Subcutaneous abdominal adipose tissue (tissue), 5 donors: ENCODE measurements at regions not wholly inside any gene's neighbourhood (a gene's known extent, or its start where the extent isn't known, plus 50 kb on each side); places are given as distances from the start of the nearest gene placed in this dataset.
"Not testable (repeated sequence)": the region's sequence is repeated elsewhere in the genome, so short reads cannot be mapped to it uniquely, and the experiment has no call there.

Experiments
- H3K27ac ChIP-seq: one replicate; pipeline ENCODE4 v1.7.0; 2013; ENCODE audit warnings: low read depth, mild to moderate bottlenecking, inconsistent platforms, low read length, moderate library complexity
- H3K27me3 ChIP-seq, 5 donors: one replicate each; pipeline ENCODE4 v1.7.0; 2013; ENCODE audit warnings: low read length in 5 of 5, inconsistent platforms in 1 of 5; ENCODE audit not compliant: control insufficient read depth in 5 of 5, insufficient read depth in 4 of 5
- H3K36me3 ChIP-seq, 5 donors: one replicate each; pipeline ENCODE4 v1.7.0; 2013; ENCODE audit warnings: low read length in 5 of 5; ENCODE audit not compliant: control insufficient read depth in 5 of 5, insufficient read depth in 5 of 5
- H3K4me1 ChIP-seq, 5 donors: one replicate each; pipeline ENCODE4 v1.7.0; 2013; ENCODE audit warnings: low read length in 5 of 5, mild to moderate bottlenecking in 3 of 5, moderate library complexity in 1 of 5; ENCODE audit not compliant: control insufficient read depth in 5 of 5, insufficient read depth in 5 of 5
- H3K4me3 ChIP-seq, 5 donors: one replicate each; pipeline ENCODE4 v1.7.0; 2013; ENCODE audit warnings: low read length in 5 of 5, low read depth in 1 of 5
- H3K9ac ChIP-seq, 5 donors: one replicate each; pipeline ENCODE4 v1.7.0; 2013; ENCODE audit warnings: low read length in 5 of 5, mild to moderate bottlenecking in 4 of 5, moderate library complexity in 3 of 5
- H3K9me3 ChIP-seq, 5 donors: one replicate each; pipeline ENCODE4 v1.7.0; 2013; ENCODE audit warnings: low read length in 5 of 5; ENCODE audit not compliant: control insufficient read depth in 5 of 5
- donor health status: healthy.
- donor health status: healthy.
- donor health status: healthy.
- donor health status: healthy.
- donor health status: healthy.

- not testable (repeated sequence) for H3K4me1 ChIP-seq, H3K27ac ChIP-seq, H3K27me3 ChIP-seq, H3K9me3 ChIP-seq, H3K36me3 ChIP-seq, H3K9ac ChIP-seq, H3K4me3 ChIP-seq
Observed at GRCh38 chr2:59326581-59327365, 1085.6 kb upstream of the FANCL start.

- Histone ChIP-seq H3K36me3 (no peaks in the 10 kb centered on the region), H3K9ac (no peak overlapping the region), H3K4me3 (no peak overlapping the region), H3K27ac (no peak overlapping the region), H3K9me3 (no peaks in the 10 kb centered on the region), H3K4me1 (no peaks in the 10 kb centered on the region), H3K27me3 (no peaks in the 10 kb centered on the region)
Observed at GRCh38 chr2:59322870-59323269, 1081.7 kb upstream of the FANCL start.

DNA sequence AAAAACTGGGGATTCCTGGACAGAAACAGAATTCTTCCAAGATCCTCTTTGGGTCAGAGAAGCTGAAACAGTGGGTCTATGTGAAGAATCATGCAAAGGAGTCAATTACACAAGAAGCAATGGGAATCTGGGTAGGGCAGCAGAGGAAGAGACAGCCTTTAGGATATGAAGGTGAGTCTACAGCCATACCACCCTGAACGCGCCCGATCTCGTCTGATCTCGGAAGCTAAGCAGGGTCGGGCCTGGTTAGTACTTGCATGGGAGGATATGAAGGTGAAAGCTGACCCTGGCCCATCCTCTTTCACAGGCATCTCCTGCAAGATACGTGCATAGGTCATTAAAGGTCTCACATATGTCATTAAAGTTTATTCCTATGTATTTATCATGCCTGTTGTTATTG, 1080.9 kb upstream of the FANCL start:
- Histone ChIP-seq H3K4me1 (no peaks in the 10 kb centered on the region), H3K27me3 (no peaks in the 10 kb centered on the region), H3K4me3 (no peak overlapping the region), H3K36me3 (no peaks in the 10 kb centered on the region), H3K27ac (no peak overlapping the region), H3K9me3 (no peaks in the 10 kb centered on the region), H3K9ac (no peak overlapping the region)

- Histone ChIP-seq H3K9me3 (no peaks in the 10 kb centered on the region), H3K27me3 (no peaks in the 10 kb centered on the region), H3K9ac (no peak overlapping the region), H3K36me3 (no peaks in the 10 kb centered on the region), H3K4me1 (no peaks in the 10 kb centered on the region), H3K27ac (no peak overlapping the region), H3K4me3 (no peak overlapping the region)
Observed at GRCh38 chr2:59314031-59314766, 1073.1 kb upstream of the FANCL start.

GRCh38 chr2:59312967-59313940, 1072.1 kb upstream of the FANCL start:
- H3K4me1 ChIP-seq = no peaks in the 10 kb centered on the region
- H3K9ac ChIP-seq = no peak overlapping the region
- no peak overlapping the region for H3K27ac ChIP-seq
- H3K36me3 ChIP-seq = no peaks in the 10 kb centered on the region
- H3K27me3 ChIP-seq = no peaks in the 10 kb centered on the region
- H3K4me3 ChIP-seq = no peak overlapping the region
- H3K9me3 ChIP-seq = no peaks in the 10 kb centered on the region

DNA sequence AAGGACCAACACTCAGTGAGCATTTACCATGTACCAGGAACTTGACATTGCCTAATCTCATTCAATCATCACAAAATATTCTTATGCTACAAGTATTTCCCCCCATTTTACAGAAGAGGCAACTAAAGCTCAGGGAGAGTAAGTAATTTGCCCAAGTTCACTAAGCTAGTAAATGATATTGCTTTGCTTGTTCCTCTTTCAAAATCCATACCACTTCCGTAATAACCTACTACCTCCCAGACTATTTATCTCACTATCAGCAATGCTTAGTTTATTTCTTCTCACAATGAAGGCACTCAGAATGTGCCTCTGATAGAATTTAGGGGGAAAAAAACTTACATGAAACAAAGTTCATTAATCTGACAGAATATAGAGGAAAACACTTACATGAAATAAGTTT, 1070.9 kb upstream of the FANCL start:
- Histone ChIP-seq H3K4me1 (no peaks in the 10 kb centered on the region), H3K27me3 (no peaks in the 10 kb centered on the region), H3K9ac (no peak overlapping the region), H3K9me3 (no peaks in the 10 kb centered on the region), H3K36me3 (no peaks in the 10 kb centered on the region), H3K4me3 (no peak overlapping the region), H3K27ac (no peak overlapping the region)

GRCh38 chr2:59308108-59308507, 1067.0 kb upstream of the FANCL start:
- Histone ChIP-seq H3K9ac (no peak overlapping the region), H3K27ac (no peak overlapping the region), H3K36me3 (no peaks in the 10 kb centered on the region), H3K27me3 (no peaks in the 10 kb centered on the region), H3K4me3 (no peak overlapping the region), H3K4me1 (no peaks in the 10 kb centered on the region), H3K9me3 (no peaks in the 10 kb centered on the region)

DNA sequence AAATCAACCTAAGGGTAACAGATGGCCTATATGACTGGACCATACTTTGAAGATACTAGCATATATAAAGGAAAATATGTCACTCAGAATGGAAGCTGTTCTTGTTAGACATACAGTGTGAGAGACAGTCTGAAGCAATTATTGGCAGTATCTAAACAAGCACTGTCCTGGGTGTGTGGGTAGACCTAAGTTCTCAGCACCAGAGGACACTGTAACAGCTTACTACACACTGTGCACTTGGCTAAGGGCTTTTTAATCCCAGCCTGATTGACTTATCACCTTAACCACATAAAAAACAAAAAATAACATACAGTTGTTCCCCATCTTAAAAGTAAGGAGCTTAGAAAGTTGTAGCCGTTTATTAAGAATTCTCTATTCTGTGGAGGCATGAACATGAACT, 1066.1 kb upstream of the FANCL start:
- H3K27me3 ChIP-seq = no peaks in the 10 kb centered on the region
- H3K4me3 ChIP-seq = no peak overlapping the region
- H3K27ac ChIP-seq = no peak overlapping the region
- H3K9me3 ChIP-seq = no peaks in the 10 kb centered on the region
- no peaks in the 10 kb centered on the region for H3K4me1 ChIP-seq
- H3K36me3 ChIP-seq = no peaks in the 10 kb centered on the region
- H3K9ac ChIP-seq = no peak overlapping the region

DNA sequence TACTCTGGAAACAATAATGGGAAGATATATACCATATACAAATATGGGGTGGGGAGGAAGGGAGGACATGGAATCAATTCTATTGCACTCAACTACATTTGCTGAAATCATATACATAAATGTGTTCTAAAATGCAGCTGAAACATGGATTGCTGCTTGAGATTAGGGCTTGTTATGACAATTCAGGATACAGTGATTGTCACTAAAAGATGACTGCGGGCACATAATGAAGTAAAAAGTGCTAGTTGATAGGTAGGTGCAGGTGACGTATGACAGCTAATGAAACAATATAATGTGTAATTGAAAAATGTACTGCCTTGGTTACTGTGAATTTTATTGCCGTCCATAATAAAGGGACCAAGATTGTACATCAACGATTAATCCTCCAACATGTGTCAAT, 1062.1 kb upstream of the FANCL start:
- no peak overlapping the region for H3K27ac ChIP-seq
- no peaks in the 10 kb centered on the region for H3K4me1 ChIP-seq
- no peaks in the 10 kb centered on the region for H3K9me3 ChIP-seq
- H3K27me3 ChIP-seq = no peaks in the 10 kb centered on the region
- H3K9ac ChIP-seq = no peak overlapping the region
- no peaks in the 10 kb centered on the region for H3K36me3 ChIP-seq
- H3K4me3 ChIP-seq = no peak overlapping the region

- no peak overlapping the region for H3K9ac ChIP-seq
- no peaks in the 10 kb centered on the region for H3K36me3 ChIP-seq
- H3K27me3 ChIP-seq = no peaks in the 10 kb centered on the region
- H3K4me1 ChIP-seq = no peaks in the 10 kb centered on the region
- H3K9me3 ChIP-seq = no peaks in the 10 kb centered on the region
- H3K27ac ChIP-seq = no peak overlapping the region
- H3K4me3 ChIP-seq = no peak overlapping the region
Observed at GRCh38 chr2:59302683-59303082, 1061.6 kb upstream of the FANCL start.
